WTC11 (cell line): ENCODE measurements at regions not wholly inside any gene's neighbourhood (a gene's known extent, or its start where the extent isn't known, plus 50 kb on each side); places are given as distances from the start of the nearest gene placed in this dataset.

Source experiments
- AR ChIP-seq: fragments of 250-450 bp; sonication (Bioruptor Pico); IDR thresholded peaks from 2 replicates; pipeline ENCODE4 v1.9.0; 2021; ENCODE audit warnings: mild to moderate bottlenecking
- CDX4 ChIP-seq: fragments of 250-450 bp; sonication (Bioruptor Pico); IDR thresholded peaks from 2 replicates; pipeline ENCODE4 v1.9.0; 2021; ENCODE audit warnings: moderate library complexity, mild to moderate bottlenecking, inconsistent platforms, borderline replicate concordance
- CREM ChIP-seq: sonication (generic); formaldehyde crosslinking; IDR thresholded peaks from 2 replicates; pipeline ENCODE4 v1.8.1; 2022; ENCODE audit warnings: mild to moderate bottlenecking, missing genetic modification reagents, moderate library complexity
- CTCF ChIP-seq: fragments of 200-600 bp; IDR thresholded peaks from 2 replicates; pipeline ENCODE4 v1.8.0; 2022; ENCODE audit warnings: antibody characterized with exemption
- E2F4 ChIP-seq: sonication (generic); formaldehyde crosslinking; IDR thresholded peaks from 2 replicates; pipeline ENCODE4 v1.8.1; 2022; ENCODE audit warnings: low read depth, mild to moderate bottlenecking, moderate library complexity, missing genetic modification reagents, borderline replicate concordance
- ETV6 ChIP-seq: sonication (generic); formaldehyde crosslinking; IDR thresholded peaks from 2 replicates; pipeline ENCODE4 v1.8.1; 2022; ENCODE audit warnings: mild to moderate bottlenecking, missing genetic modification reagents
- FOXP1 ChIP-seq: sonication (generic); formaldehyde crosslinking; IDR thresholded peaks from 2 replicates; pipeline ENCODE4 v1.8.0; 2022; ENCODE audit warnings: missing genetic modification reagents, mild to moderate bottlenecking, moderate library complexity, borderline replicate concordance
- MXD4 ChIP-seq: fragments of 250-450 bp; sonication (Bioruptor Pico); IDR thresholded peaks from 2 replicates; pipeline ENCODE4 v1.8.0; 2021; ENCODE audit warnings: mild to moderate bottlenecking, moderate library complexity, borderline replicate concordance
- RELA ChIP-seq: sonication (generic); formaldehyde crosslinking; IDR thresholded peaks from 2 replicates; pipeline ENCODE4 v1.8.1; 2022; ENCODE audit warnings: missing genetic modification reagents, mild to moderate bottlenecking, borderline replicate concordance
- ZBTB21 ChIP-seq: sonication (generic); formaldehyde crosslinking; IDR thresholded peaks from 2 replicates; pipeline ENCODE4 v1.8.1; 2023; ENCODE audit warnings: mild to moderate bottlenecking, missing genetic modification reagents, borderline replicate concordance
- ZNF232 ChIP-seq: sonication (generic); formaldehyde crosslinking; IDR thresholded peaks from 2 replicates; pipeline ENCODE4 v1.8.0; 2022; ENCODE audit warnings: mild to moderate bottlenecking, missing genetic modification reagents
- ZNF396 ChIP-seq: fragments of 250-450 bp; sonication (Bioruptor Pico); IDR thresholded peaks from 2 replicates; pipeline ENCODE4 v1.8.0; 2021; ENCODE audit warnings: mild to moderate bottlenecking, moderate library complexity, borderline replicate concordance
- TF ChIP-seq, protein P1 (sequence below): sonication (generic); formaldehyde crosslinking; conservative IDR thresholded peaks from 2 replicates; pipeline ENCODE4 v1.8.1; 2023; ENCODE audit warnings: mild to moderate bottlenecking, low read depth, missing genetic modification reagents, moderate library complexity

GRCh38 chr20:22925613-22925983 is 109.5 kb upstream of the SSTR4 start:
- TF ChIP-seq RELA (CRISPR knock-in tag): no peak
- TF ChIP-seq ZNF396 (CRISPR knock-in tag): no peak
- no peak for TF ChIP-seq ZBTB21 (CRISPR knock-in tag)
- no peak for TF ChIP-seq CTCF
- no peak for TF ChIP-seq MXD4
- no peak for TF ChIP-seq ETV6 (CRISPR knock-in tag)
- no peak for TF ChIP-seq AR (CRISPR knock-in tag)
- no peak for TF ChIP-seq CDX4 (CRISPR knock-in tag)
- no peak for TF ChIP-seq ZNF232 (CRISPR knock-in tag)
- no peak for TF ChIP-seq CREM
- TF ChIP-seq E2F4: no peak
- TF ChIP-seq FOXP1 (CRISPR knock-in tag): no peak
- TF ChIP-seq, protein P1, sequence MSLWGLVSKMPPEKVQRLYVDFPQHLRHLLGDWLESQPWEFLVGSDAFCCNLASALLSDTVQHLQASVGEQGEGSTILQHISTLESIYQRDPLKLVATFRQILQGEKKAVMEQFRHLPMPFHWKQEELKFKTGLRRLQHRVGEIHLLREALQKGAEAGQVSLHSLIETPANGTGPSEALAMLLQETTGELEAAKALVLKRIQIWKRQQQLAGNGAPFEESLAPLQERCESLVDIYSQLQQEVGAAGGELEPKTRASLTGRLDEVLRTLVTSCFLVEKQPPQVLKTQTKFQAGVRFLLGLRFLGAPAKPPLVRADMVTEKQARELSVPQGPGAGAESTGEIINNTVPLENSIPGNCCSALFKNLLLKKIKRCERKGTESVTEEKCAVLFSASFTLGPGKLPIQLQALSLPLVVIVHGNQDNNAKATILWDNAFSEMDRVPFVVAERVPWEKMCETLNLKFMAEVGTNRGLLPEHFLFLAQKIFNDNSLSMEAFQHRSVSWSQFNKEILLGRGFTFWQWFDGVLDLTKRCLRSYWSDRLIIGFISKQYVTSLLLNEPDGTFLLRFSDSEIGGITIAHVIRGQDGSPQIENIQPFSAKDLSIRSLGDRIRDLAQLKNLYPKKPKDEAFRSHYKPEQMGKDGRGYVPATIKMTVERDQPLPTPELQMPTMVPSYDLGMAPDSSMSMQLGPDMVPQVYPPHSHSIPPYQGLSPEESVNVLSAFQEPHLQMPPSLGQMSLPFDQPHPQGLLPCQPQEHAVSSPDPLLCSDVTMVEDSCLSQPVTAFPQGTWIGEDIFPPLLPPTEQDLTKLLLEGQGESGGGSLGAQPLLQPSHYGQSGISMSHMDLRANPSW: no peak
